ENCODE measurements at regions not wholly inside any gene's neighbourhood (a gene's known extent, or its start where the extent isn't known, plus 50 kb on each side); places are given as distances from the start of the nearest gene placed in this dataset.
A peak's percentile ranks its signal among the peaks of the same experiment; 100 is the strongest.

- no peaks in the 10 kb centered on the region for H3K36me3 ChIP-seq
- H3K4me3 ChIP-seq = no peak overlapping the region
- peaks cover 0 to 16% of the 10 kb centered on the region in 2 donors for H3K27me3 ChIP-seq
- H3K9me3 ChIP-seq = no peaks in the 10 kb centered on the region
- no peaks in the 10 kb centered on the region for H3K4me1 ChIP-seq
- intact Hi-C loops (cut with DNase I; ENCODE audit: low total_unique reads) = no loop called here
- peak in 1 of 2 donors; percentile 16 for DNase-seq
- H3K27ac ChIP-seq = no peak overlapping the region
- TF ChIP-seq, protein P1, sequence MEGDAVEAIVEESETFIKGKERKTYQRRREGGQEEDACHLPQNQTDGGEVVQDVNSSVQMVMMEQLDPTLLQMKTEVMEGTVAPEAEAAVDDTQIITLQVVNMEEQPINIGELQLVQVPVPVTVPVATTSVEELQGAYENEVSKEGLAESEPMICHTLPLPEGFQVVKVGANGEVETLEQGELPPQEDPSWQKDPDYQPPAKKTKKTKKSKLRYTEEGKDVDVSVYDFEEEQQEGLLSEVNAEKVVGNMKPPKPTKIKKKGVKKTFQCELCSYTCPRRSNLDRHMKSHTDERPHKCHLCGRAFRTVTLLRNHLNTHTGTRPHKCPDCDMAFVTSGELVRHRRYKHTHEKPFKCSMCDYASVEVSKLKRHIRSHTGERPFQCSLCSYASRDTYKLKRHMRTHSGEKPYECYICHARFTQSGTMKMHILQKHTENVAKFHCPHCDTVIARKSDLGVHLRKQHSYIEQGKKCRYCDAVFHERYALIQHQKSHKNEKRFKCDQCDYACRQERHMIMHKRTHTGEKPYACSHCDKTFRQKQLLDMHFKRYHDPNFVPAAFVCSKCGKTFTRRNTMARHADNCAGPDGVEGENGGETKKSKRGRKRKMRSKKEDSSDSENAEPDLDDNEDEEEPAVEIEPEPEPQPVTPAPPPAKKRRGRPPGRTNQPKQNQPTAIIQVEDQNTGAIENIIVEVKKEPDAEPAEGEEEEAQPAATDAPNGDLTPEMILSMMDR (IDR thresholded peaks at IDR 0.05) = no peak
Measured at GRCh38 chr11:71307811-71308645, 55.7 kb upstream of the SHANK2 start.

- H3K4me1 ChIP-seq = peaks cover 0 to 5% (median under 1%) of the 10 kb centered on the region in 4 donors
- no peak overlapping the region for H3K27ac ChIP-seq
- no peak overlapping the region for H3K4me3 ChIP-seq
- intact Hi-C loops (cut with DNase I; ENCODE audit: low total_unique reads) = no loop called here
- peak in 1 of 2 donors; percentile 23 for DNase-seq
- H3K36me3 ChIP-seq = no peaks in the 10 kb centered on the region
- peaks cover 0 to 10% of the 10 kb centered on the region in 2 donors for H3K27me3 ChIP-seq
- H3K9me3 ChIP-seq = no peaks in the 10 kb centered on the region
- TF ChIP-seq, protein P1 (IDR thresholded peaks at IDR 0.05) = no peak
Measured at GRCh38 chr11:71305451-71306125, 53.2 kb upstream of the SHANK2 start.

- DNase-seq = peak in 1 of 2 donors; percentile 23
- H3K4me3 ChIP-seq = no peak overlapping the region
- H3K27me3 ChIP-seq = peaks cover 0 to 10% of the 10 kb centered on the region in 2 donors
- no peak overlapping the region for H3K27ac ChIP-seq
- peaks cover 0 to 11% (median 3%) of the 10 kb centered on the region in 4 donors for H3K4me1 ChIP-seq
- H3K9me3 ChIP-seq = no peaks in the 10 kb centered on the region
- intact Hi-C loops (cut with DNase I; ENCODE audit: low total_unique reads) = no loop called here
- H3K36me3 ChIP-seq = no peaks in the 10 kb centered on the region
- TF ChIP-seq, protein P1 (IDR thresholded peaks at IDR 0.05) = no peak
Measured at GRCh38 chr11:71305041-71305440, 52.7 kb upstream of the SHANK2 start.

- Histone ChIP-seq H3K4me1 (peaks cover 0 to 16% (median 9%) of the 10 kb centered on the region in 4 donors), H3K9me3 (no peaks in the 10 kb centered on the region), H3K27ac (no peak overlapping the region), H3K27me3 (peaks cover 0 to 10% of the 10 kb centered on the region in 2 donors), H3K36me3 (no peaks in the 10 kb centered on the region), H3K4me3 (no peak overlapping the region)
- intact Hi-C loops (cut with DNase I; ENCODE audit: low total_unique reads) = no loop called here
- TF ChIP-seq, protein P1 (IDR thresholded peaks at IDR 0.05) = no peak
- DNase-seq = peak in 1 of 2 donors; percentile 6
Measured at GRCh38 chr11:71304491-71304890, 52.1 kb upstream of the SHANK2 start.

DNA sequence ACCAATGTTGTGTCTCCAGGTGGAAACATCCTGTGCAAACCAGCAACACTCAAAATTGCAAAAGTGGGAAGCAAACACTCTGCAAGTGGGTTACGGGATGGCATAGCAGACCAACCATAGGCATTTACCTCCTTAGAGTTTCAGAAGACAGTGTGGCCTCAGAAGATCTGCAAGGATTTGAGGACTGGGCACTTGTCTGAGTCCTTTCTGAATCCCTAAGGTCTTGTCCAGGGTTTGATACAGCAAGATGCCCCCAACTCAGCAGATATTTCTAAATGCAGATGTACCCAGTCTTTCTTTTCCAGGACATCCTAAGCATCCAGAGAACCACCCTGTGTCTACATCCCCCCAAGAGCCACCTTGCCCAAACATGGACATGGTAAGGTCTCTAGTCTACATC is 51.7 kb upstream of the SHANK2 start:
- Histone ChIP-seq H3K4me1 (peaks cover 0 to 21% (median 12%) of the 10 kb centered on the region in 4 donors), H3K4me3 (no peak overlapping the region), H3K9me3 (no peaks in the 10 kb centered on the region), H3K36me3 (no peaks in the 10 kb centered on the region), H3K27me3 (peaks cover 0 to 10% of the 10 kb centered on the region in 2 donors), H3K27ac (no peak overlapping the region)
- intact Hi-C loops (cut with DNase I; ENCODE audit: low total_unique reads) = no loop called here
- TF ChIP-seq, protein P1 (IDR thresholded peaks at IDR 0.05) = no peak
- DNase-seq = peak in 1 of 2 donors; percentile 3

Measured in tibial artery (tissue), 4 donors.